D721Med (cell line): ENCODE measurements at regions not wholly inside any gene's neighbourhood (a gene's known extent, or its start where the extent isn't known, plus 50 kb on each side); places are given as distances from the start of the nearest gene placed in this dataset.
A peak's percentile ranks its signal among the peaks of the same experiment; 100 is the strongest.

Source experiments
- DNase-seq: peaks from one replicate; pipeline ENCODE4 v3.0.0; 2011; ENCODE audit warnings: low spot score; ENCODE audit not compliant: insufficient read length
- FAIRE-seq: peaks from 2 replicates; lab custom pipeline; 2011; peaks lifted over from hg19 to GRCh38; lab: Jason Lieb, UNC
- TF ChIP-seq, protein P1 (sequence below): IDR thresholded peaks from 2 replicates; pipeline ENCODE4 v1.5.1; 2012; ENCODE audit warnings: mild to moderate bottlenecking, control low read depth; ENCODE audit not compliant: insufficient read depth; ENCODE audit errors: missing control alignments

GRCh38 chr6:87949194-87949593 lies 98.4 kb upstream of the SPACA1 start:
- TF ChIP-seq, protein P1, sequence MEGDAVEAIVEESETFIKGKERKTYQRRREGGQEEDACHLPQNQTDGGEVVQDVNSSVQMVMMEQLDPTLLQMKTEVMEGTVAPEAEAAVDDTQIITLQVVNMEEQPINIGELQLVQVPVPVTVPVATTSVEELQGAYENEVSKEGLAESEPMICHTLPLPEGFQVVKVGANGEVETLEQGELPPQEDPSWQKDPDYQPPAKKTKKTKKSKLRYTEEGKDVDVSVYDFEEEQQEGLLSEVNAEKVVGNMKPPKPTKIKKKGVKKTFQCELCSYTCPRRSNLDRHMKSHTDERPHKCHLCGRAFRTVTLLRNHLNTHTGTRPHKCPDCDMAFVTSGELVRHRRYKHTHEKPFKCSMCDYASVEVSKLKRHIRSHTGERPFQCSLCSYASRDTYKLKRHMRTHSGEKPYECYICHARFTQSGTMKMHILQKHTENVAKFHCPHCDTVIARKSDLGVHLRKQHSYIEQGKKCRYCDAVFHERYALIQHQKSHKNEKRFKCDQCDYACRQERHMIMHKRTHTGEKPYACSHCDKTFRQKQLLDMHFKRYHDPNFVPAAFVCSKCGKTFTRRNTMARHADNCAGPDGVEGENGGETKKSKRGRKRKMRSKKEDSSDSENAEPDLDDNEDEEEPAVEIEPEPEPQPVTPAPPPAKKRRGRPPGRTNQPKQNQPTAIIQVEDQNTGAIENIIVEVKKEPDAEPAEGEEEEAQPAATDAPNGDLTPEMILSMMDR: no peak
- no peak for FAIRE-seq

DNA sequence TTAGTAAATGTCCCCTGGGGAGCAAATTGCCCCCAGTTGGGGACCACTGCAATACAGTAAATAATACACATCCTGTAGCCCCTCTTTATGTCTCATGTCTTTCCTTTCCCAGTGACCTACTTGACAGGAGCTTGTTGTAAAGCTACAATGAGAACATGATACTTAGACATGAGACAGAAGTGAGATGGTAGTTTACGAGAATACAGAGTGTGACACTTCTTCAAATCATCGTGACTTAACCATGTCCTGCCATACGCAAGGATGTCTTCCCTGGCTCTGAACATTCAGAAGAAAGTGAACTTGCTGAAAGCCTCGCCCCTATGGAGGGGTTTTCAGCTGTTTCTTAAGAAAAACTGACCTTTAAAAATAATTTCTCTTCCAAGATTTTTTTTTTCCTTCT lies 101.0 kb upstream of the SPACA1 start:
- TF ChIP-seq, protein P1: no peak
- FAIRE-seq: no peak
- DNase-seq: no peak

More at GRCh38 chr6:87949194-87949593, 98.4 kb upstream of the SPACA1 start:
- no peak for DNase-seq

GRCh38 chr6:87945966-87946365 lies 101.7 kb upstream of the SPACA1 start:
- FAIRE-seq (no peak), DNase-seq (no peak)
- TF ChIP-seq, protein P1: no peak

DNA sequence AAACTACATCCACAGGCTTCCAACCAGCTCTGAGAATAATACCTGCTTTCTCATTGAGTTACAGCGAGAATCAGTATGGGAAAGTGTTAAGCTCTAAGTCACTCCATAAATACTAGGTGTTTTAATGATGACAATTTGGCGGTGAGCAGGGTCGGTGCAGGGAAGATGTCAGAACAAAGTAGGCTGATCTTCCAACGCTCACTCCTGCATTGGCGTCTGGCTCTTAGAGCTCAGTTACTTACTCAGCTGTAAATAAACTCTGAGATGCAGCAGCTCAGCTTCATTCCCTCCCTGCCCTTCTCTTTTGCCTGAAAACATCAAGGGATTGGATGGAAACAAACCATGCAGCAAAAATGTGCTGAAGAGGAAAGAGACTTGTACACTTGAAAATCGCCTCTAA lies 102.5 kb upstream of the SPACA1 start:
- TF ChIP-seq, protein P1: no peak
- FAIRE-seq (no peak), DNase-seq (no peak)

- TF ChIP-seq, protein P1: peak; percentile 5
- no peak for DNase-seq
Measured at GRCh38 chr6:87944541-87944954, 103.1 kb upstream of the SPACA1 start.

DNA sequence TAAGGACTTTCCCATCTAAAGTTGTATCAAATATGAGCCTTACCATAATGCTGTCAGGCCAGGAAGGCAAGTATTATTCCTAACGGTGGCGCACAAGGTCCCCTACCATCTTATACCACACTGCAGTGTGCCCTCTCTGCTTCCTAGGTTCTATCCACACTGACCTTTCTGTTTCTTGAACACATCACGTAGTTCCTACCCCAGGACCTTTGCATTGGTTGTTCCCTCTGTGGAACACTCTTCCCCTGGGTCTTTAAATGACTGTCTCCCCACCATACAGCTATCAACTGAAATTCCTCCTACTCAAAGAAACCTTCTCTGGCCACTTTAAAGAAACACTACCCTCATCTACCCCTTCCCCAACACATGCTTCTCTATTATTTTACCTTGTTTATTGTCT lies 104.5 kb upstream of the SPACA1 start:
- DNase-seq: no peak
- FAIRE-seq: no peak
- TF ChIP-seq, protein P1: no peak

More at GRCh38 chr6:87944541-87944954, 103.1 kb upstream of the SPACA1 start:
- no peak for FAIRE-seq

GRCh38 chr6:87941556-87942358 lies 105.9 kb upstream of the SPACA1 start:
- FAIRE-seq (no peak), DNase-seq (no peak)
- TF ChIP-seq, protein P1: no peak
